G401 (cell line): ENCODE measurements at regions not wholly inside any gene's neighbourhood (a gene's known extent, or its start where the extent isn't known, plus 50 kb on each side); places are given as distances from the start of the nearest gene placed in this dataset.

ENCODE experiments used
- DNase-seq: peaks from one replicate; pipeline ENCODE4 v3.0.0-alpha.2; 2015; ENCODE audit warnings: low spot score
- in situ Hi-C: cut with HindIII; loops from 2 replicates; pipeline ENCODE4 v1.10.0; 2016; ENCODE audit warnings: low sequenced_read_pairs, mixed read lengths

GRCh38 chr12:131346555-131347344 is 364.1 kb upstream of the SFSWAP start:
- no peak for DNase-seq
- in situ Hi-C loops, result no loop called here

DNA sequence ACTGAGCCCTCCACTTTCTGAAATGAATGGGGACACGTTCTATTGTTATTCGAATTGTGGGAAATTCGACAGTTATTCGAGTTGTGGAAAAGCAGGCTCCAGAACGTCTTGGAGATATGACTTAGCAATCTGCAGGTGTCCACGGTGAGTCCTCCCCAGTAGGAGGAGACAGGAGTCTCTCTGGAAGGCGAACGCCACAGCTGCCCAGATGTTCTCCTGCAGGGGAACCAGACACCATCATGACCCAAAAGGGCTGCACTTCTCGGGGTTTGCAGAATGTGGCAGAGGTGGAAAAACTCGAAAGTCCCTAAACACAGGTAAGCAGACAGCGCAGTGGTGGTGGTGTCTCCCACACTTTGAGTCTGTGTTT is 363.6 kb upstream of the SFSWAP start:
- no peak for DNase-seq
- in situ Hi-C loops, result no loop called here

DNA sequence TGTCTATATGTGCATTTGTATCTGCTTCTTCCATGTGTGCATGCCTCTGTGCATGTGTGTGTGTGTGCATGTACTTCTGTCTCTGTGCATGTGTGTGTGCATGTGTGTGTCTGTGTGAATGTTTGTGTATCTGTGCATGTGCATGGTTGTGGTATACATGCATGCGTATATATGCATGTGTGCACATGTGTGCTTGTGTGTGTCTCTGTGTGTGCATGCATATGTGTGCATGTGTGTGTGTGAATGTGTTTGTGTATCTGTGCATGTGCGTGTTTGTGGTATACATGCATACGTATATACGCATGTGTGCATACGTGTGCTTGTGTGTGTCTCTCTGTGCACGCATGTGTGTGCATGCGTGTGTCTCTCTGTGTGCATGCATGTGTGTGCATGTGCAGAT is 363.2 kb upstream of the SFSWAP start:
- DNase-seq, result no peak
- in situ Hi-C loops, result no loop called here

- in situ Hi-C loops, result no loop called here
Observed at GRCh38 chr12:131348231-131348630, 362.7 kb upstream of the SFSWAP start.

GRCh38 chr12:131348646-131349045 is 362.2 kb upstream of the SFSWAP start:
- in situ Hi-C loops, result no loop called here
- DNase-seq, result peak; percentile 28

More at GRCh38 chr12:131348231-131348630, 362.7 kb upstream of the SFSWAP start:
- DNase-seq, result peak; percentile 61

DNA sequence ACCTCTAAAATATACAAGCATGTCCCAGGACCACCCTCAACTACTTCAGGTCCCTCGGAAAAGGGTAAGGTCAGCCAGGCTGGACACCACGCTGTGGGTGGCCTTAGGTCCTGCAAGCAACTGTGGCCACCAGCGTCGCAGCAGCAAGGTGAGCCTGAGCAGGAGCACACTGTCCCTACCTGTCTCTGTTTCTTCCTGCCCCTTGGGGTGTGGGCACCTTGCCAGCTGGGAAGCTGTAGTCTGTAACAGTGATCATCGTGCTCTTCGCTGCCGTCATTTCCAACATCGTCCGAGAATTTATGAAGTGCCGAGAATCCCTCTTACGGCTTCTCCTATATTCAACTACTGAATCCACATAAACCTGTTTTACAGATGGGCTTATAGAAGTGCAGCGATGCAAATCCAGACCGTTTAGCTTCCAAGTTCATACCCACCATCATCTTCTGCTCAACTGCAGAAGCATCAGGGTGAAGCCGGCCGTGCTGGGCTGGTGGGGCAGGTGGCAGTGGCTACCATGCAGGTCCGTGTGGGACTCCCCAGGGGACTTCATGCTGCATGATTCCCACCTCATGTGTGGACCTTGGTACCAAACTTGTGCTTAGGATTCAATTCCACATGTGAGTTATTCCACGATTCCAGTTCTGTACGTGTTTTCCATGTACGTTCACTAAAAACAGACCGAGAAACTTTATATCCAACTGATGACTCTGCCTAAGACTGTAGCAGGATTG is 361.3 kb upstream of the SFSWAP start:
- peak; percentile 3 for DNase-seq
- in situ Hi-C loops, result no loop called here

DNA sequence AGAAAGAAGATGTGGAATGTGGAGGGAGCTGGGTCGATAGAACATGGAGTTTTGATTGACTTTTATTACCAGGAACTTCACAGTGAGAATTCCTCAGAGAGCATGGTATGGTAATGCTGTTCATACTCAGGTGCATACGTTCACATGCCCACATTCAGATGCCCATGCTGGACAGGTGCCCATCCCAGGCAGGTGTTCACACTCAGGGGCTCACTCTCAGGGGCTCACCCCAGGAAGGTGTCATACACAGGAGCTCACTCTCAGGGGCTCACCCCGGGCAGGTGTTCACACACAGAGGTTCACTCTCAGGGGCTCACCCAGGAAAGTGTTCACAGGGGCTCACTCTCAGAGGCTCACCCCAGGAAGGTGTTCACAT is 360.0 kb upstream of the SFSWAP start:
- DNase-seq, result no peak
- in situ Hi-C loops, result no loop called here

DNA sequence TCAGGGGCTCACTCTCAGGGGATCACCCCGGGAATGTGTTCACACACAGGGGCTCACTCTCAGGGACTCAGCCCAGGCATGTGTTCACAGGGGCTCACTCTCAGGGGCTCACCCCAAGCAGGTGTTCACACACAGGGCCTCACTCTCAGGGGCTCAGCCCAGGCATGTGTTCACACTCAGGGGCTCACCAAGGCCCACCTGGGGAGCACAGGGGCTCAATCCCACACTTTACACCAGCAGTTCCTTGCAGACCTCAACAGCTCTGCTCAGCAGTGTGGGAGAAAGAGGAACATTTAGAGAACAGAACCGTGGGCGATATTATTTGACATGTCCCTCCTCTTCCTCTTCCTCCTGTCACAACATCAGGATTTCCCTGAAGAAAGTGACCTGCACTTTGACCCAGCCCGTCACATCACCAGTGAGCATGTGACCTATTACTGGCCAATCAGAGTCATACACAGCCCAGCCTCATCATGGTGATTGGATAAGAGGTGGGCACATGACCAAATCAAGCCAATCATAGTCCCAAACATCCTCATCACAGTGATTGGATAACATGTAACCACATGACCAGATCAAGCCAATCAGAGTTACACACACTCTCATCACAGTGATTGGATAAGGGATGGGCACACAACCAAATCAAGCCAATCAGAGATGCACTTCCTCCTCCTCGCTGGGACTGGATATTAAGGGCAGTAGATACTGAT is 359.4 kb upstream of the SFSWAP start:
- no peak for DNase-seq
- in situ Hi-C loops, result no loop called here

DNA sequence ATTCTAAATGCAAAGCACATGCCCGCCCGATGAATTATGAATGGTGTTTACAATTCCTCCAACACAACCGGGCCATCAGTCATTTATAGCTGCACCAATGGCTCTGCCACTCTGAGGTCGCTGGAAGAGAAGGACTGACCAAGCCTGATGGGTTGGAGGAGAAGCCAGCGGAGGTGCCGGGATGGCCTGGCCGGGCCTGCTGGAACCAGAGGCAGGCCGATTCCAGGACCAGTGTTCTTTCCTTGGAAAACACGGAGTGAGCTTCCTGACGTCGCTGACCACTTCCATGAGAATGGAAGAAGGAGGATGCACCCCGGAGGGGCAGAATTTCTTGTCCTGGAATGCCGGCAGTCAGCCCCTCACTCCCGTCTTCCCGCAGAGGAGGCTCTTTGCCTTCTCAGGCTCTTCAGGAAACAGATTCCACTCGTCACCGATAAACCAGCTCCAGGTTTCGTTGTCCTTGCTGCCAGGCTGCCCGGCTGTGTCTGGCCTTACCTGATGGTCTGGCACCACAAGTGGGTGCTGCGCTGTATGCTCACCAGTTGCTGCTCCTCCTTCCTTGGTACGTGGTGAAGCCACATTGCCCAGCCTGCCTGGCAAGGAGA is 358.5 kb upstream of the SFSWAP start:
- in situ Hi-C loops, result no loop called here
- DNase-seq, result no peak

DNA sequence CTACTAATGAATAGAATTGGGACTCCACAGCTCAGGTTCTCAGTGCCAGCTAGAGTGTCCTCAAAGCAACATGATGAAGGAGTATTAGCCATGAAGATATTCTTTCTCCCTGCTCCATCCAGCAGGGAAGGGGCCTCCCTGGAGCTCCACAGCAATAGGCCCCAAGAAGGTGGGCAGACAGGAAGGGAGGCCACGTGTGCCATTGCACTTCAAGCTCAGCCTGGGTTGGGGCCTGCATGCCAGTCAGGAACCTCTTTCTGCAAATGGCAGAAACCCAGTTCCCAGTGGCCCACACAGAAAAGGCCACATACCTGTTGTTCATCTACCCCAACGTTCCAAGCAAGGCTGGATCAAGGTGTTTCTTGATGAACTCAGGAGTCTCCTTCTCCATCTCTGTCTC is 357.5 kb upstream of the SFSWAP start:
- in situ Hi-C loops, result no loop called here
- no peak for DNase-seq

GRCh38 chr12:131353826-131354225 is 357.1 kb upstream of the SFSWAP start:
- DNase-seq, result no peak
- in situ Hi-C loops, result no loop called here

DNA sequence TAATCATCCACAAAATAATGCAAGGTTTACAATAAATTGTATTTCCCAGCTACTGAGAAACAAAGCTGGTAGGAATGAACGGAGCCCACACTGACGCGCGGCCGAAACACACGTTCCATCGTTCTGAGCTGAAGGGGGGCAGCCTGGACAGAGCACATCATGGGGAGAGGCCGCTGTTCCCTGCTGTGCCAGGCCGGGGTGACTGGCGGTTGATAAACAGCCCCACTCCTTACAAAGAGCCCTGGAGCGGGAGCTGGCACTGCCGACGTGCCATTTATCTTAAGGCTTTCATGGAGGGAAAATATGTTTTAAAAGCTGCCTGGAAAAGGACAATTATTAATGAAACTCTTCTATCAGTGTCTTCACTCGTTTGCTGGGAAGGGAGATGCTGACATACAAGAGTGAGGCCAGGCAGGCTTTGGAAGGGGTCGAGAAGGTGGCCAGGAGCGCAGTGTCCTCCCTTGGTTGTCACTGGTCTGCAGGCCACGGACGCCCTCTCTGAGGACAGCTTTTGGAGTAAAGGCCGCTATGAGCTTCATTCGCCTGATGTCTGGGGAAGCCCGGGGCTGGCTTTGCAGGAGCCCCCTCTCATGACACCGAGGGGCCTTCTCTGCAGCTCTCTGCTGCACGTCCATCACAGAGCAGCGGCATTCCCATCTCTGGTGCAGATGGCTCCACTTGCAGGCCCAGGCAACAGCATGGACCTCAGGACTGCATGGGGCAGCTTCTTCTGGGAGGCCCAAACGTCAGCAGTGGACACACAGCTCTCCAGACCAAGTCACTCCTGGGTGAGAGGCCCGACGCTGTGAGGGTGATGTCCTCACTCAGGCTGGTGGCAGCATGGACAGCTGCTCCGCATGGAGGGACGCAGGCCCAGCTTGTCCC is 355.3 kb upstream of the SFSWAP start:
- DNase-seq, result no peak
- in situ Hi-C loops, result no loop called here

DNA sequence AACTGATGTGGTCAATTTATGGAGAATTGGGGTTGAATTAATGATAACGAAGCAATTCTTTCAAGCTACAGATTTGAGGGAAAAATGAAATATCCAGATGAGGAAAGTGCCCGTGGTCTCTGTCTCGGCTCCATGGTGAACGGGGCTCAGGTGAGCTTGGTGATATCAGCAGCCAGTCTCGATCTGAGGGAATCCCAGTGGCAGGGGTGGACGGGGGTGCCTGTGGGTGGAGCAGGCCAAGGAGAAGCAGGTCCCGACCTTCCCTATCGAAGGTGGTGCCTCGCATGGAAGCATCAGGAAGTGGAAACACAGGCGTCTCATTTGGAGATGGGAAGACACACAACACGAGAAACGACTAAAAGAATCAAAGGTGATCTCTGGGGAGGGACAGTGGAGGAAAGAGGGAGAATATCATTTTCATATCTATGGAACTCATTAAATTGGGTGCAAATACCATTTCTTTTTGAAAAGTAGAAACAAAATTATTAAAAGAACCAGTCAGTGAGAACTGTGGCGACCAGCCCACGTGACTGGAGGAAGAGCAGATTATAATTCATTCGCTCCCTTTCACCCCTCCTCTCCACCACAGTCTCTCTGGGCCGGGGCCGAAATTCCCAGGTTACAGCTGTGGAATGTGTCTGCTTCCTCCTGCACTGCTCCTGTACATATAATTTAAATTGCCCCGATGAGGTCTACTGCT is 354.3 kb upstream of the SFSWAP start:
- in situ Hi-C loops, result no loop called here
- no peak for DNase-seq

DNA sequence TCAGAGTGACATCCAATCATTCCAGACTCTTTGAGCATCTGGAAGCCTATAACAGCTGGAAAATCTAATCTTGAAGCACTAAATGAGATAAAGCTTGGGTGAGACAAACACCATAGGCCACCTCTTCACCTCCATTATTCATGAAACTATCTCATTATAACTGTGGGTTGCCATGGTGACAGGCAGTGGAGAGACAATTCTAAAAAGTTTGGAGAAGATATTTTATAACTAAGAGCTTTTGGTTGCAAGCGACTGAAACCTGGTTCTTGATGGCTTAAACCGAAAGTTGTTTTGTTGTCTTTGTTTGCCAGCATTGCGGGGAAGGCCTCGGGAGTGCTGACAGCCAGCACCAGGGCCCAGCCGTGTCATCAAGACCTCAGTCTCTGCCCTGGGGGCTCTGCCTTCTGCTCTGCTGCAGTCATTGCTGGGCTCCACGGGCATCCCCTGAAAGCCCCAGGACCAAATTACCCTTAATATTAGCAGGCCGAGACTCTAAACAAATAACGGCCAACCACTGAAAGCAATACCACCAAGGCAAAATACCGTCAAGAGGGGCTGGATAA is 353.6 kb upstream of the SFSWAP start:
- in situ Hi-C loops, result no loop called here
- no peak for DNase-seq

GRCh38 chr12:131357920-131358319 is 353.0 kb upstream of the SFSWAP start:
- in situ Hi-C loops, result no loop called here
- no peak for DNase-seq

GRCh38 chr12:131362291-131363211 is 348.3 kb upstream of the SFSWAP start:
- in situ Hi-C loops, result no loop called here
- no peak for DNase-seq

GRCh38 chr12:131363393-131363792 is 347.5 kb upstream of the SFSWAP start:
- no peak for DNase-seq
- in situ Hi-C loops, result no loop called here
